ENCODE measurements at regions not wholly inside any gene's neighbourhood (a gene's known extent, or its start where the extent isn't known, plus 50 kb on each side); places are given as distances from the start of the nearest gene placed in this dataset.

DNA sequence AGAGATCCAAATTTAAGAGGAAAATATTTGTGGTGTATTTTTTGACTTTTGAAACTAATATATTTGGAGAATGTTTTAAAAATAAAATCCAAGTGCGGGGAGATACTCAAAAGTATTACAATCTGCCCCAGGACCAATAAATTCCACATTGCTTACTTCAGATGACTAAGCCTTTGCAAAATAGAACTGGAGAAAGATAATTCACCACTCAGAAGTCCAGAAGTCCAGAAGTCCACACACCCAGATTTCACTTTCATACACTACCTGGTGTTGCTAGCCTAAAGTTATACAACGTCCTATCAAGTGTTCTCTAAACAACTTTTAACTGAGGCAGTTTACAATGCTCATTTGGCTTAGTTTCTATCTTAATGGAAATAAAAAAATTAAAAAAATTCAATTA, 487.0 kb upstream of the SEMA3D start:
- H3K4me3 ChIP-seq, result no peak overlapping the region
- H3K9me3 ChIP-seq, result no peaks in the 10 kb centered on the region
- DNase-seq, result no peak
- H3K27me3 ChIP-seq, result no peaks in the 10 kb centered on the region
- no peaks in the 10 kb centered on the region for H3K36me3 ChIP-seq

DNA sequence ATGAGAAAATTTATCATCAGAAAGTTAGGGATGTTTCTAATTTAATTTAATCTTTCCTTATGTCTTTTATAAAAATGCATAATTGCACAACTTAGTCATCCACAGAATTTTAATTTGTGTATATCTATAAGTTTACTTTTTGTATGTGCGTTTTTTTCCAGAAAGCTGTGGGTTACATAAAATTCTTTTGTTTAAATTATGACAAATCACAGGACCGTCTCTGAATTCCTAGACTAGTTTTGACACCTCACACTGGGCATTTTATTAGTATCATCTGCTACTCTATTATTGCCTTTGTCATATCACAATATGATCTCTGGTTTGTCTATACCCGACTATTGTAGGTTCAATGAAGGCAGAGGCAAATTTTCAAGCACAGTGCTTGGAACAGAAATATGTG, 482.4 kb upstream of the SEMA3D start:
- Histone ChIP-seq H3K27me3 (no peaks in the 10 kb centered on the region), H3K4me3 (no peak overlapping the region), H3K9me3 (no peaks in the 10 kb centered on the region), H3K36me3 (no peaks in the 10 kb centered on the region)
- DNase-seq, result no peak

DNA sequence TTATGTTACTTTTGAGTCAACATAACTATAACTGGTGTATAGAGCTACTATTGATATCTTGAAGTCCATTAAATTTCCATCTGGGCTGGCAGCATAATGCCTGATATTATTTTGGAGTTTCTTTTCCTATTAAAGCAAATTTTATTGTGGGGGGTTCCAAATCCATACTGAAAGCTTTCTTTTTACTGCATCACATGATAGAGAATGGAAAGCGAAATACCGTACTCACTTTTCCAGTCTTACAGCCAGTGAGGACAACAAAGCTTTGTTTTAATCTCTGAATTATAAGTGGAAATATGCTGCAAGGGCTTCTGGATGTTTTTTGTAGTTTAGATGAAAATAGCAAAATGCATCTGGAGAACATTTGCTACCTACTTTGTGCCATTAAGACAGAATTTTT, 477.5 kb upstream of the SEMA3D start:
- Histone ChIP-seq H3K27me3 (no peaks in the 10 kb centered on the region), H3K4me3 (no peak overlapping the region), H3K36me3 (no peaks in the 10 kb centered on the region), H3K9me3 (no peaks in the 10 kb centered on the region)
- no peak for DNase-seq

DNA sequence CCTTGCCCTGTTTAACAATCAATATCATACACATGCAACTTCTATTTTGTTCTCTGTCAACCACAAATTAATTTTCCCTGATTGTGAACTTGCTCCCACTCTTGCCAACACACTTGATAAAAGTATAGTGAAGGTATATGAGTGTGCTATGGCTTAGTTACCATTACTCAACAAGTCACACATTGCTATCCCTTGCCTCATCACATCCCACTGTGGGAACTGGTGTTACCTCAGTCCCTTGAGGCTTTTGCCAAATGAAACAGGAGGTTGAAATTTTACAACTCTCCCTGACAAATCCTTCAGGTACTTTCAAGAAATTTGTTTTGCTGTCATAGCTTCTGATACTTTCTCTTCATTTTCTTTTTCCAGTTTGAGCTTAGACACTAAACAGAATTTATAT, 472.5 kb upstream of the SEMA3D start:
- no peak for DNase-seq
- no peaks in the 10 kb centered on the region for H3K9me3 ChIP-seq
- no peaks in the 10 kb centered on the region for H3K27me3 ChIP-seq
- no peak overlapping the region for H3K4me3 ChIP-seq
- H3K36me3 ChIP-seq, result no peaks in the 10 kb centered on the region

DNA sequence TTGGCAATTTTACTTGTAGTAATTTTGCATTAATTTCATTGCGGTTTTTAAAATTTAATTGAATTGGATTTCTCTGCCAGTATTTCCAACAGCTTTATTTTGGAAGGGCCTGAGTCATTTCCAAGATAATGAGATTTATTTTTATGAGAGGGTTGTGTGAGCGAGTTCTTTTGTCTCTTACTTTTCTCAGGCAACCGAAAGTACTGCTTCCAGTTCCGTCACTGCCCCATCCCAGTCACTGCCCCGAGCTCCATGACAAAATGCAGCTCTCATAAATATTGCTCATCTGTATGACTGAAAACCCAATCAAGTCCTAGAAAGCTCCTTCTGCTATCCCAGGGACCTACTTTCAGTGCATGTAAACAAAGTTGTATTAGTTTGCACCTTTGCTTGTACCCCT, 468.4 kb upstream of the SEMA3D start:
- H3K27me3 ChIP-seq, result no peaks in the 10 kb centered on the region
- no peaks in the 10 kb centered on the region for H3K36me3 ChIP-seq
- DNase-seq, result no peak

DNA sequence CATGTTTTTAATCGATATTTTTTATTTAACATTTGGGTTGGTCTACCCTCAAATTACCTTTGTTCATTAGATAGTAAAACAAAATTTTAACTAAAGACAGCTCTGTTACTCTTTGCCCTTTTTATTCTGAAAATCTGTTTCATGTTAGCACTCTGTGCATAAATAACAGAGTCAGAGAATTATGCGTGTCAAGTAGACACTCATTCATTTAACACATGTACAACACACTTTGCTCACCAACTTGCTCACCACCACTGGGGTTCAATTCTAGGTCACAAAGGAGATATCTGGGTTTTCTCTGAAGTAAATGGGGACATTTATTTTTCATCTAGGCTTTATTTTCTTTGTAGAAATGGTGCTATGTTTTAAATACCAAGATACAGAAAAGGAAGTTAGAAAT, 457.4 kb upstream of the SEMA3D start:
- Histone ChIP-seq H3K9me3 (no peaks in the 10 kb centered on the region), H3K36me3 (no peaks in the 10 kb centered on the region), H3K27me3 (no peaks in the 10 kb centered on the region), H3K4me3 (no peak overlapping the region)
- no peak for DNase-seq

More for the DNA sequence above, 468.4 kb upstream of the SEMA3D start:
- H3K9me3 ChIP-seq, result no peaks in the 10 kb centered on the region
- no peak overlapping the region for H3K4me3 ChIP-seq

DNA sequence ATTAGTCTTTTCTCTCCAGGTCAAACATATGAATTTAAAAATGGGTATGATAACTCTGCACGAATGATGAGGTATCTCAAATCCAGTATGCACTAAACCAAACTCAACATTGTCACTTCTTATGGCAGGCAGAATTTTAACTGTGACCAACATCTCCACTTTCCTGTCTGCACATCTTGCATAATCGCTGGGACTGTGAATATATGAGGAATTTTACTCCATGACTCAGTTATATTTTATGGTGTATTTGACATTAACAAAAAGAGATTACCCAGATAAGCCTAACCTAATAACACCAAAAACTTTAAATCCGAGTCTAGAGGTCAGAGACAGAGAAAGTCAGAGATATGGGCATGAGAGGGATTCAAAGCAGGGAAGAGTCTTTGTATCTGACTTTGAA, 454.5 kb upstream of the SEMA3D start:
- no peaks in the 10 kb centered on the region for H3K27me3 ChIP-seq
- no peak for DNase-seq
- H3K9me3 ChIP-seq, result no peaks in the 10 kb centered on the region
- no peaks in the 10 kb centered on the region for H3K36me3 ChIP-seq
- no peak overlapping the region for H3K4me3 ChIP-seq

DNA sequence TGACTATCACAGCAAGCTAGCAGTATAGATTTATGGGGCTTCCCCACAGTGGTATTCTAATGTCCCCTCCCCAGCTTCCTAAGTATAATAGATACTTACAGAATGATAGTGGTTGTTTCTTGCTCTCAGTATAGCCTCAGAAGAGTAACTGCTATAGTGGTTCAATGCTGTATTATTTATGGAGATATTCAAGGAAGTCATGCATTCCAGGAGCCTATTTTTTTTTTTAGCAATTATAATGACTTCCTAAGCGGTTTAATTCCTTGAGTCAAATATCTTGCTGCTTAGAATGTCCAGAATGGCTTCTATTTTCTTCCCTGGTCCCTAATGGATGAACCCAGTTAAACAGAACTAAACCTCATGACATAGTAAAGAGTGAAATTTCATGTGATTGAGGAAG, 451.5 kb upstream of the SEMA3D start:
- Histone ChIP-seq H3K36me3 (no peaks in the 10 kb centered on the region), H3K9me3 (no peaks in the 10 kb centered on the region), H3K27me3 (no peaks in the 10 kb centered on the region), H3K4me3 (no peak overlapping the region)
- no peak for DNase-seq

DNA sequence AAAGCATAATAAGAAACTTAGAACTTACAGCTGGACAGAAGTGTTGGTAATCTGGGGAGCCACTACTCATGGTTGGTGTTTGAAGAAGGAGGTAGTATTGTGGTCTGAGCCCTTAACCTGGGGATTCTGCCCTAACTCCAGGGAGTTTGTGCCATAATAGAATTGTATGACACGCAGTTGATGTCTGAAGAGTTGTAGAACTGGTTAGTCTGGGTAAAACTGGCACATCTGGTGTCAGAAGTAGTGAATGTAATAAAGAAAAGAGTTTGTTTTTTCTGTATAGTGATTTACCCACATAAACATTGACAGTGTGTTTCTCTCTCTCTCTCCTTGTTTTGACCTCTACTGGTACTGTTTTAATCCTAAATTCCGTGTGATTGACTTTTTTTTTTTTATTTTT, 448.1 kb upstream of the SEMA3D start:
- H3K27me3 ChIP-seq, result no peaks in the 10 kb centered on the region
- H3K9me3 ChIP-seq, result no peaks in the 10 kb centered on the region
- no peak overlapping the region for H3K4me3 ChIP-seq
- no peak for DNase-seq
- no peaks in the 10 kb centered on the region for H3K36me3 ChIP-seq

DNA sequence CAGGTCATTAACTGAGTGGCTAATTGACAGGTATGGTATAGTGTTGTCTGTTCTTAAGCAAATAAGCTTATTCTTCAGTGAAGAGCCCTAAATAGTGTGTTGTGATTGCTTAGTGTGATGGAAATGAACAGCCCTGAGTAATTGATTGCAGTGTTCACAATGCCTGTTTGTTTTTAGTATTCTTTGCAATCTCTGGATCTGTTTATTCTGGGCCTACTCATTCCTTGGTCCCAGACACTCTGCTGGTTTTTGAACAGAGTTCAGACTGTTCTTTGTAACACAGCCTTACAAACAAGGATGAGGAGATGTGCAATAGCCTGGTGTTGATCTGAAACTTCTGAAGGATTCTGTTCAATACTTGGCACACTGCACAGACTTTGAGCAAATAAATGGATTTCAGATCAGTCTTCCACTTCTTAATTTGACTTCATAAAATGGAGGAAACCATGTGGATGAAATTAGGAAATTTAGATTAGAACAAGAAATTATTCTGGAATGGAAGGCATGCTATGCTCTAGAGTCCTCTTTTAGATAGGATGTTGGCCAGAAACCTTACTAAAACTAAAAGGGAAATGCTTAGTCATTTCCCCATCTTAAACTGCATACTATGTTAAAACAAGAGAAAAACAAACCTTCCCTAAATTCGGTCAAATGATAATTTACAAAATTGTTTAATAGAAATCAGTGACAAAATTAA, 444.2 kb upstream of the SEMA3D start:
- H3K36me3 ChIP-seq, result no peaks in the 10 kb centered on the region
- no peak overlapping the region for H3K4me3 ChIP-seq
- no peaks in the 10 kb centered on the region for H3K9me3 ChIP-seq
- DNase-seq, result no peak
- no peaks in the 10 kb centered on the region for H3K27me3 ChIP-seq

DNA sequence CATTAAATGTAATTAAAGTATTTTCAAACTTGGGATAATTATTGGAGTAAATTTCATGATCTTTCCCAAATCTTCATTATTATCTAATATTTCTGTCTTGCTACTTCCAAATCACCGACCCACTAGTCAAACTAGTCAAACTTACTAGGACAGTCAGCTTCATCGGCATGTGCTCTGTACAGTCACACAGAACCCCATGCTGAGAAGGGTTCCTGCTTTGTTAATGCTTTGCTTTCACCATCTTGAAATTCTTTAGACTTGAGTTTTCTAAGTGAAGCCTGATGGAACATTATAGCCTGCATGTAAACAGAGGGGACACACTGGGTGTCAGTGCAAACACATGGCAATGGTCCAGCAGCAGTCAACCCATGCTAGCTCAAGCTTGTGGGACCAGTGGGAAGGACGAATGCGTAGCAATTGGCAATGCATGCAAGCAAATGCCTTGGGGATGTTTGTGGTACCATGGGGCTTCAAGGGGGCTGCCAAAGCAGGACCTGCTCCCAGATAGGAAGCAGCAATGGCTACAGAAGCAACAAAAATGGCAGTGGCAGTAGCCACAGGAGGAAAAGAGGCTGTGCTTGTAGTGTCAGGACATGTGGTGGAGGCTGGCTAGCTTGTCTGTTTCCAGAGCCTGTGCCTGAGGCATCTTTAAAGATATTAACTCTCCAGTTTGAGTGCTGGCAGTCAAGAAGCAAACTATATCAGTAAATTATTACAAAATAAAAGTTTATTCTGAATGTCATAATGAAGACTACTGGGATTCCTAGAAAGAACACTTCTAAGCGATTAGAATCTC, 441.1 kb upstream of the SEMA3D start:
- no peak overlapping the region for H3K4me3 ChIP-seq
- H3K36me3 ChIP-seq, result no peaks in the 10 kb centered on the region
- H3K9me3 ChIP-seq, result no peaks in the 10 kb centered on the region
- DNase-seq, result no peak
- H3K27me3 ChIP-seq, result no peaks in the 10 kb centered on the region

DNA sequence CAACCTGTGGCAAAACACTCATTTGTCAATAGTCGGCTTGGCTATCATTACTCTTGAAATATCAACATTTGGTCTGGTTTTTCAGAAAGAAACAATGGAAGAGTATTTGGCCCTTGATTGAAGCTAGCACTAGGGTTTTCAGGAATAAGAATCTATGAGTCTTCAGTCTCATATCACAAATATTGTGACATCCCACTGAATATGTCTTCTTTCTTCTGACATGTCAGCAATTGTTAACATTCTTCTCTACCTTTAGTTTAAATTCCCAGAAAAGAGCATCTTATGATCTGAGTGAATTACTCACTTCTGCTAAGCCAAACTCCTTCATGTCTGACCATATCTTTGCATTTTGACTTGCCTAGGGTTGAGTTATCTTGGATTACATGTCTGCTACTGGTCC, 435.2 kb upstream of the SEMA3D start:
- H3K36me3 ChIP-seq, result no peaks in the 10 kb centered on the region
- no peaks in the 10 kb centered on the region for H3K9me3 ChIP-seq
- DNase-seq, result no peak
- H3K4me3 ChIP-seq, result no peak overlapping the region
- no peaks in the 10 kb centered on the region for H3K27me3 ChIP-seq

DNA sequence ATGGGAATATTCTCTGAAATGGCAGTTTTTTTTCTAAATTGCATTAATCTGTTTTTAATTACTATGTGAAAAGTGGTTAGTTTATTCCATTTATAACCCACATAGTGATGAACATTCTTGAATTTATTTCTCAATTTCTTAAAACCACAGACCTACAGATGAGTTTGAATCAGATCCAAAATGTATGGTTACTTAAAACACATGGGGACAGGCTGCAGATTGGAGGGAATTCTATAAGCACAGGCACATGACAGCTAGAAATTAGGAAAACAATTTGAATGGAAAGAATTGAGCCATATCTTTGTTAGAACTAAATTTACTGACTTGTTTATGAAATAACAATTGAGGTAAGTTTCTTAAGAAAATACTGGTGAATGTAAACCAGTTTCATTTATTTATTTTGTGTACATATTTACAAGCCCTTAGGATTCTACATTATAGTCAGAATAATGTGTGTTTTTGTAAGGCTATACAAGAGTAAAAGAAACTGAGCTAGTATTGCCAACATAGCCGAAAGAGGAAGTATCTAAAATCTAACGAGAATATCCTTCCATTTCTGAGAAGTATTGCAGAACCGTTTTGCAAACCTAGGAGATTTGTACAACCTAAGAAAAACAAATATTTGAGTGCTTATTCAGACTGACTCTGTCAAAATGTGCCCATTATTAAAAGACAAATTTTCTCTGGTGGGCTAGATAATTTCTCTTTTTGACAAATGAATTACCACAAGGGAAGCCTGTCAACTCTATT, 434.3 kb upstream of the SEMA3D start:
- no peak for DNase-seq
- no peak overlapping the region for H3K4me3 ChIP-seq
- H3K9me3 ChIP-seq, result no peaks in the 10 kb centered on the region

DNA sequence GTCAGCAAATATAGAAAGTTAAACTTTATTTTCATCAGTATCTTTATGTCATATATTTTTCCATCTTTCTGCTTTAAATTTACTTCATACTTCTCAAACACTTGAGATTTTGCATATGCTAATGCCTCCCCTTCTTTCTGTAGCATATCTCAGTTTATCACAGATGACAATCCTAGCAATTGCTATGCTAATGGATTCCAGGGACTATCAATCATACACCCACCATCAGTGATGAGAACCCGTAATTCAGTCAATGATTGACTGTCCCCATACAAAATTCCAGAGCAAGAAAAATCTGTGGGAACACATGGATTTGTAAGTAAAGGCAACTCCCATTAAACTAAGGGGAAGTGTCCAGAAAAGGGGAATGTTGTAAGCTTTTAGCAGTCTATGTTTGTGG, 432.4 kb upstream of the SEMA3D start:
- Histone ChIP-seq H3K27me3 (no peaks in the 10 kb centered on the region), H3K9me3 (no peaks in the 10 kb centered on the region), H3K36me3 (no peaks in the 10 kb centered on the region), H3K4me3 (no peak overlapping the region)
- DNase-seq, result no peak

More for the DNA sequence above, 434.3 kb upstream of the SEMA3D start:
- Histone ChIP-seq H3K36me3 (no peaks in the 10 kb centered on the region), H3K27me3 (no peaks in the 10 kb centered on the region)

DNA sequence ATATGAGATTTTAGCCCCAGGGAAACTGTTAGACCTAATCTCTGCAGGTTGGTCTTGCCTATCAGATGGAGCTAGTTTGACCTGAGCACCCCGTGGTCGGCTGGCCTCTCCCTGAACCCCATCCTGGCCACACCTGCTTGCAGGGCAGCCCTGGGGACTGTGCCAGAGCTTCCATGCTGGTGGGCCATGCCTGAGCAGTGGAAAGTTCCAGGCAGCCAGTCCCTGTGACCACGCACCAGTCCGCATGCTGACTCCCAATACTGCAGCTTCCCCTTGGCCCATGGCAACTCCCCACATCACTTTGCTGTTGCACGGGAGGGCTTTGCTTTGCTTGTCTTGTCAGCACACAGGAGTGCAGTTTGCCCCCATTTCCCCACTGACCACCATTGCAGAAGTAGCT, 427.8 kb upstream of the SEMA3D start:
- no peaks in the 10 kb centered on the region for H3K36me3 ChIP-seq
- no peak for DNase-seq
- H3K4me3 ChIP-seq, result no peak overlapping the region
- H3K27me3 ChIP-seq, result no peaks in the 10 kb centered on the region
- H3K9me3 ChIP-seq, result no peaks in the 10 kb centered on the region

DNA sequence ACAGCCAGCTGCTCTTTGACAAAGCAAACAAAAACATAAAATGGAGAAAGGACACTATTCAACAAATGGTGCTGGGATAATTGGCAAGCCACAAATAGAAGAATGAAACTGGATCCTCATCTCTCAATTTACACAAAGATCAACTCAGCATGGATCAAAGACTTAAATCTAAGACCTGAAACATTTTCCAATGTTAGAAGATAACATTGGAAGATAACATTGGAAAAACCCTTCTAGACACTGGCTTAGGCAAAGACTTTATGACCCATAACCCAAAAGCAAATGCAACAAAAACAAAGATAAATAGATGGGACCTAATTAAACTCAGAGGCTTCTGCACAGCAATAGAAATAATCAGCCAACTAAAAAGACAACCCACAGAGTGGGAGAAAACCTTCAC, 425.7 kb upstream of the SEMA3D start:
- Histone ChIP-seq H3K27me3 (no peaks in the 10 kb centered on the region), H3K36me3 (no peaks in the 10 kb centered on the region), H3K9me3 (no peaks in the 10 kb centered on the region), H3K4me3 (no peak overlapping the region)
- no peak for DNase-seq

DNA sequence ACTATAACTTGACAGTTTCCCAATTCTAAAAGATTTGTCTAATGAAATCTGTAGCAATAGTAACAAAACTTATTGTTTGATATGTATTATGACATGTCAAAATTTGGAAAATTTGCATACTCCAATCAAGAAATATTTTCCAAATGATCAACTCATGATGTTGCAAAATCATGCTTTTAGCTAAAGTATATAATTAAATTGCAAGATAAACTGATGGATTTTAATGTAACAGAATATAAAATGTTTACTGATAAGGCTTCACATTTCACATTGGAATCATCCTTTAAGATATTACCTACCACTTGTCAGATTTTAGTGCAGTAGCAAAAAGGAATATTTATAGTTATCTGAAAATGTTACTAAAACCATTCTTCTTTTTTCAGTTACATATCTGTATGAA, 421.9 kb upstream of the SEMA3D start:
- Histone ChIP-seq H3K36me3 (no peaks in the 10 kb centered on the region), H3K27me3 (no peaks in the 10 kb centered on the region), H3K4me3 (no peak overlapping the region), H3K9me3 (no peaks in the 10 kb centered on the region)
- no peak for DNase-seq

DNA sequence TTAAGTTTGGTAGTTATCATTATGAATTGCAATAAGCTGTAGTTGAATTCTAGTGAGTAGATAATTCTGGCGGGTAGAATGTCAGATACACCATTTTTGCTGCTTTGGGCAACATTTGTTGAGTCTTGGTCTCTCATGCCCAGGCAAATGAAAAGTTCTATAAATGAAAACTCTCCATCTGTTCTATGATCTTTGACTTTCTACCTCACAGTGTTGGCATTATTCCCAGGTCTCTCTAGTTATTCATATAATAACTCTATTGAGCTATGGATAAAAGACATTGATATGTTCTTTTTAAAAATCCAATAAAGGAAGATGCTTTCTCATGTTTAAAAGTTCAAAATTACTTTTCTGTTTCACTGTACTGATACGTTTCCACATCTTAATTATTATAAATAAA, 415.3 kb upstream of the SEMA3D start:
- H3K9me3 ChIP-seq, result no peaks in the 10 kb centered on the region
- no peak overlapping the region for H3K4me3 ChIP-seq
- no peaks in the 10 kb centered on the region for H3K27me3 ChIP-seq
- H3K36me3 ChIP-seq, result no peaks in the 10 kb centered on the region
- no peak for DNase-seq

Data from MG63 (cell line).